SK-N-SH treated with all-trans-retinoic acid at 6 μM for 48 hours (cell line): ENCODE measurements at regions not wholly inside any gene's neighbourhood (a gene's known extent, or its start where the extent isn't known, plus 50 kb on each side); places are given as distances from the start of the nearest gene placed in this dataset.

Source experiments
- ATAC-seq: fragments of 200-7000 bp; cut with Tn5 transposase; 3 replicates; pipeline ENCODE4 v1.9.1; 2020; ENCODE audit warnings: mild to moderate bottlenecking, moderate library complexity
- ARNTL ChIP-seq: fragments of 450-650 bp; formaldehyde crosslinking; IDR thresholded peaks from 2 replicates; pipeline ENCODE4 v1.5.0; 2020; ENCODE audit warnings: low read depth, mild to moderate bottlenecking, moderate library complexity, borderline replicate concordance
- CSDC2 ChIP-seq: fragments of 250-450 bp; sonication (Bioruptor Pico); IDR thresholded peaks from 2 replicates; pipeline ENCODE4 v1.5.0; 2020; ENCODE audit warnings: mild to moderate bottlenecking, moderate library complexity
- CSRNP3 ChIP-seq: fragments of 250-450 bp; sonication (Bioruptor Pico); IDR thresholded peaks from 2 replicates; pipeline ENCODE4 v1.5.1; 2021; ENCODE audit warnings: mild to moderate bottlenecking, moderate library complexity
- ESRRG ChIP-seq: fragments of 250-450 bp; sonication (Bioruptor Pico); IDR thresholded peaks from 2 replicates; pipeline ENCODE4 v1.6.1; 2021; ENCODE audit warnings: mild to moderate bottlenecking
- GLIS3 ChIP-seq: fragments of 250-450 bp; sonication (Bioruptor Pico); IDR thresholded peaks from 2 replicates; pipeline ENCODE4 v1.5.0; 2020; ENCODE audit warnings: mild to moderate bottlenecking, moderate library complexity
- ISL1 ChIP-seq: fragments of 250-450 bp; sonication (Bioruptor Pico); IDR thresholded peaks from 2 replicates; pipeline ENCODE4 v2.1.2; 2022; ENCODE audit warnings: mild to moderate bottlenecking, moderate library complexity
- PPARA ChIP-seq: fragments of 250-450 bp; sonication (Bioruptor Pico); IDR thresholded peaks from 2 replicates; pipeline ENCODE4 v1.5.0; 2020; ENCODE audit warnings: mild to moderate bottlenecking, borderline replicate concordance
- RARB ChIP-seq: fragments of 250-450 bp; sonication (Bioruptor Pico); IDR thresholded peaks from 2 replicates; pipeline ENCODE4 v1.8.0; 2021; ENCODE audit warnings: mild to moderate bottlenecking, moderate library complexity
- SNAI2 ChIP-seq: fragments of 250-450 bp; sonication (Bioruptor Pico); IDR thresholded peaks from 2 replicates; pipeline ENCODE4 v1.5.0; 2020; ENCODE audit warnings: mild to moderate bottlenecking, moderate library complexity
- TCF4 ChIP-seq: fragments of 250-450 bp; sonication (Bioruptor Pico); IDR thresholded peaks from 2 replicates; pipeline ENCODE4 v1.8.0; 2021; ENCODE audit warnings: mild to moderate bottlenecking, moderate library complexity, borderline replicate concordance
- TOX ChIP-seq: fragments of 250-450 bp; sonication (Bioruptor Pico); IDR thresholded peaks from 2 replicates; pipeline ENCODE4 v1.8.0; 2021; ENCODE audit warnings: mild to moderate bottlenecking, moderate library complexity, borderline replicate concordance
- ZC3H10 ChIP-seq: fragments of 250-450 bp; sonication (Bioruptor Pico); IDR thresholded peaks from 2 replicates; pipeline ENCODE4 v1.5.1; 2021; ENCODE audit warnings: mild to moderate bottlenecking, moderate library complexity
- ZFP30 ChIP-seq: fragments of 450-650 bp; formaldehyde crosslinking; IDR thresholded peaks from 2 replicates; pipeline ENCODE4 v1.5.0; 2022; ENCODE audit warnings: mild to moderate bottlenecking, moderate library complexity
- ZNF565 ChIP-seq: fragments of 450-650 bp; formaldehyde crosslinking; conservative IDR thresholded peaks from 2 replicates; pipeline ENCODE4 v1.5.0; 2020; ENCODE audit warnings: low read depth, mild to moderate bottlenecking, moderate library complexity
- ZNF70 ChIP-seq: fragments of 450-650 bp; formaldehyde crosslinking; IDR thresholded peaks from 2 replicates; pipeline ENCODE4 v1.5.0; 2020; ENCODE audit warnings: mild to moderate bottlenecking, moderate library complexity
- ZNF8 ChIP-seq: fragments of 450-650 bp; formaldehyde crosslinking; IDR thresholded peaks from 2 replicates; pipeline ENCODE4 v1.5.0; 2020; ENCODE audit warnings: mild to moderate bottlenecking, moderate library complexity
- TF ChIP-seq, protein P1 (sequence below): fragments of 250-450 bp; sonication (Bioruptor Pico); IDR thresholded peaks from 2 replicates; pipeline ENCODE4 v1.5.1; 2020; ENCODE audit warnings: low read depth, mild to moderate bottlenecking, moderate library complexity
- TF ChIP-seq, protein P2 (sequence below): fragments of 250-450 bp; sonication (Bioruptor Pico); IDR thresholded peaks from 2 replicates; pipeline ENCODE4 v1.8.0; 2020; ENCODE audit warnings: mild to moderate bottlenecking, moderate library complexity, borderline replicate concordance
- TF ChIP-seq, protein P3 (sequence below): fragments of 250-450 bp; sonication (Bioruptor Pico); IDR thresholded peaks from 2 replicates; pipeline ENCODE4 v1.5.0; 2020; ENCODE audit warnings: mild to moderate bottlenecking, moderate library complexity

DNA sequence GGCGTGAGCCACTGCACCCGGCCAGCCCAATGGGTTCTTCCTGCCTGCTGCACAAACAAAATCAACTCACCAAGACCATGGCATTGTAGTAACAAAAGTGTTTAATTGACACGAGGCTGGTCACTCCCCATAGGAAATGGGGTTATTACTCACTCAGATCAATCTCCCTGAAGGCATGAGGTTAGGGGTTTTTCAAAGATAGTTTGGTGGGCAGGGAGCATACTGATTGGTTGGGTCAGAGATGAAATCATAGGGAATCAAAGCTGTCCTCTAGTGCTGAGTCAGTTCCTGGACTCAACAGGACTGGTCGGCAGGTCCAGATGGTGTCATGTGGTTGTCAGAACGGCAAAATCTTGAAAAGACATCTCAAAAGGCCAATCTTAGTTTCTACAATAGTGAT, 122.1 kb downstream of the TMEM17 start (continued):
- TF ChIP-seq CSRNP3 (CRISPR knock-in tag) (no peak), ZNF565 (CRISPR knock-in tag) (no peak)

GRCh38 chr2:62382757-62383156, 123.2 kb downstream of the TMEM17 start:
- no peak for ATAC-seq
- no peak for TF ChIP-seq ISL1 (CRISPR knock-in tag)
- TF ChIP-seq ZNF8 (CRISPR knock-in tag): no peak
- TF ChIP-seq ZNF565 (CRISPR knock-in tag): no peak
- no peak for TF ChIP-seq GLIS3
- no peak for TF ChIP-seq RARB (CRISPR knock-in tag)
- TF ChIP-seq, protein P1, sequence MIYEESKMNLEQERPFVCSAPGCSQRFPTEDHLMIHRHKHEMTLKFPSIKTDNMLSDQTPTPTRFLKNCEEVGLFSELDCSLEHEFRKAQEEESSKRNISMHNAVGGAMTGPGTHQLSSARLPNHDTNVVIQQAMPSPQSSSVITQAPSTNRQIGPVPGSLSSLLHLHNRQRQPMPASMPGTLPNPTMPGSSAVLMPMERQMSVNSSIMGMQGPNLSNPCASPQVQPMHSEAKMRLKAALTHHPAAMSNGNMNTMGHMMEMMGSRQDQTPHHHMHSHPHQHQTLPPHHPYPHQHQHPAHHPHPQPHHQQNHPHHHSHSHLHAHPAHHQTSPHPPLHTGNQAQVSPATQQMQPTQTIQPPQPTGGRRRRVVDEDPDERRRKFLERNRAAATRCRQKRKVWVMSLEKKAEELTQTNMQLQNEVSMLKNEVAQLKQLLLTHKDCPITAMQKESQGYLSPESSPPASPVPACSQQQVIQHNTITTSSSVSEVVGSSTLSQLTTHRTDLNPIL (CRISPR knock-in tag): no peak
- TF ChIP-seq ARNTL (CRISPR knock-in tag): no peak
- TF ChIP-seq, protein P2, sequence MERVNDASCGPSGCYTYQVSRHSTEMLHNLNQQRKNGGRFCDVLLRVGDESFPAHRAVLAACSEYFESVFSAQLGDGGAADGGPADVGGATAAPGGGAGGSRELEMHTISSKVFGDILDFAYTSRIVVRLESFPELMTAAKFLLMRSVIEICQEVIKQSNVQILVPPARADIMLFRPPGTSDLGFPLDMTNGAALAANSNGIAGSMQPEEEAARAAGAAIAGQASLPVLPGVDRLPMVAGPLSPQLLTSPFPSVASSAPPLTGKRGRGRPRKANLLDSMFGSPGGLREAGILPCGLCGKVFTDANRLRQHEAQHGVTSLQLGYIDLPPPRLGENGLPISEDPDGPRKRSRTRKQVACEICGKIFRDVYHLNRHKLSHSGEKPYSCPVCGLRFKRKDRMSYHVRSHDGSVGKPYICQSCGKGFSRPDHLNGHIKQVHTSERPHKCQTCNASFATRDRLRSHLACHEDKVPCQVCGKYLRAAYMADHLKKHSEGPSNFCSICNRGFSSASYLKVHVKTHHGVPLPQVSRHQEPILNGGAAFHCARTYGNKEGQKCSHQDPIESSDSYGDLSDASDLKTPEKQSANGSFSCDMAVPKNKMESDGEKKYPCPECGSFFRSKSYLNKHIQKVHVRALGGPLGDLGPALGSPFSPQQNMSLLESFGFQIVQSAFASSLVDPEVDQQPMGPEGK (CRISPR knock-in tag): no peak
- TF ChIP-seq TOX: no peak
- TF ChIP-seq CSRNP3 (CRISPR knock-in tag): no peak
- no peak for TF ChIP-seq ZFP30
- TF ChIP-seq, protein P3, sequence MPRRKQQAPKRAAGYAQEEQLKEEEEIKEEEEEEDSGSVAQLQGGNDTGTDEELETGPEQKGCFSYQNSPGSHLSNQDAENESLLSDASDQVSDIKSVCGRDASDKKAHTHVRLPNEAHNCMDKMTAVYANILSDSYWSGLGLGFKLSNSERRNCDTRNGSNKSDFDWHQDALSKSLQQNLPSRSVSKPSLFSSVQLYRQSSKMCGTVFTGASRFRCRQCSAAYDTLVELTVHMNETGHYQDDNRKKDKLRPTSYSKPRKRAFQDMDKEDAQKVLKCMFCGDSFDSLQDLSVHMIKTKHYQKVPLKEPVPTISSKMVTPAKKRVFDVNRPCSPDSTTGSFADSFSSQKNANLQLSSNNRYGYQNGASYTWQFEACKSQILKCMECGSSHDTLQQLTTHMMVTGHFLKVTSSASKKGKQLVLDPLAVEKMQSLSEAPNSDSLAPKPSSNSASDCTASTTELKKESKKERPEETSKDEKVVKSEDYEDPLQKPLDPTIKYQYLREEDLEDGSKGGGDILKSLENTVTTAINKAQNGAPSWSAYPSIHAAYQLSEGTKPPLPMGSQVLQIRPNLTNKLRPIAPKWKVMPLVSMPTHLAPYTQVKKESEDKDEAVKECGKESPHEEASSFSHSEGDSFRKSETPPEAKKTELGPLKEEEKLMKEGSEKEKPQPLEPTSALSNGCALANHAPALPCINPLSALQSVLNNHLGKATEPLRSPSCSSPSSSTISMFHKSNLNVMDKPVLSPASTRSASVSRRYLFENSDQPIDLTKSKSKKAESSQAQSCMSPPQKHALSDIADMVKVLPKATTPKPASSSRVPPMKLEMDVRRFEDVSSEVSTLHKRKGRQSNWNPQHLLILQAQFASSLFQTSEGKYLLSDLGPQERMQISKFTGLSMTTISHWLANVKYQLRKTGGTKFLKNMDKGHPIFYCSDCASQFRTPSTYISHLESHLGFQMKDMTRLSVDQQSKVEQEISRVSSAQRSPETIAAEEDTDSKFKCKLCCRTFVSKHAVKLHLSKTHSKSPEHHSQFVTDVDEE (CRISPR knock-in tag): no peak
- TF ChIP-seq ZC3H10: no peak

DNA sequence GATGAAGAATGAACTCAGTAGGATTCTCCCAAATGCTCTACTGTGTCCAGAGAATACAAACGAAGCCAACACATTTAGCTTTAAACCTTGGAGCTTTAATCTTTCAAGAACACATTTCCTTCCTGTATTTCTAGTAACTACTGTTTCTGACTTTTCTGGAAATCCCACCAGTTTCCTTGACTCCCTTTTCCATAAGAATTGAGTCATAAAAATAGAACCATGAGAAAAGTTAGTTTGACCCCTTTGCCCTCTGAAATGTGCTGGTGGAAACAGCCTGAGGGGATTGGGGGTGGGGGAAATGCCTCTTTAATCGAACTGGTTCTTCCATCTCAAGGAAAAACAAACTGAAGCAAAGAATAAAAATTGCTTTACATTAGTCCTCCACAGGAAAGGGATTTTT, 123.9 kb downstream of the TMEM17 start:
- no peak for ATAC-seq

More for the DNA sequence above, 123.9 kb downstream of the TMEM17 start:
- TF ChIP-seq, protein P3 (CRISPR knock-in tag): no peak
- TF ChIP-seq CSRNP3 (CRISPR knock-in tag) (no peak), ESRRG (CRISPR knock-in tag) (no peak), TOX (no peak), ZFP30 (no peak), ZNF70 (CRISPR knock-in tag) (no peak), TCF4 (no peak), CSDC2 (no peak), PPARA (no peak), ZNF8 (CRISPR knock-in tag) (no peak), ZNF565 (CRISPR knock-in tag) (no peak), ZC3H10 (no peak), SNAI2 (CRISPR knock-in tag) (no peak), ARNTL (CRISPR knock-in tag) (no peak)
- TF ChIP-seq, protein P2 (CRISPR knock-in tag): no peak
